ENCODE measurements at regions not wholly inside any gene's neighbourhood (a gene's known extent, or its start where the extent isn't known, plus 50 kb on each side); places are given as distances from the start of the nearest gene placed in this dataset.

DNA sequence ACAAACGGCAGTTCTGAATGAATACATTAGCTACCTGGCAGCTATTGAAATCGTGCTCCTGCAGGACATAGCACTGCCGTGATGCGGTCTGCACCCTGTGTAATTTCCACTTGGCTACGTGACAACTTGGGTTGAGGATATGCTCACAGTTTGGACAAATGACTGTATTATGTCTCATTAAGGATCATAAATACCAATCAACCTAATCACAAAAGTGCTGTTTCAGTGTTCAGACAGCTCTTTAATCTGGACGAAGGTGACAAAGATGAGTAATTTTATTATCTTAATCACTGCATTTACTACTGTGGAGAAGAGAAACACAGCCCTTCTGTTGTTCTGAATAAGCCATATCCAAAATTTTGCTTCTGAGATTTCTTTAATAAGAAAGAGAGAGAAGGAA lies 210.8 kb upstream of the PFKP start:
- TF ChIP-seq CTCF (IDR thresholded peaks at IDR 0.05) (no peak), EZH2phosphoT487 (IDR thresholded peaks at IDR 0.05) (no peak)
